Neural cell (in vitro differentiated cells): ENCODE measurements at regions not wholly inside any gene's neighbourhood (a gene's known extent, or its start where the extent isn't known, plus 50 kb on each side); places are given as distances from the start of the nearest gene placed in this dataset.

Experiments used
- H2AFZ ChIP-seq: fragments of 200-600, 300-800 bp; sonication (generic), shearing (Covaris generic); 2 replicates; pipeline ENCODE4 v1.6.0; 2014; ENCODE audit warnings: low read depth, mild to moderate bottlenecking, antibody characterized with exemption, low read length, moderate library complexity
- H3F3A ChIP-seq: fragments of 200-600 bp; shearing (Covaris generic); 2 replicates; pipeline ENCODE4 v1.6.1; 2016; ENCODE audit warnings: mild to moderate bottlenecking, moderate library complexity, mixed read lengths, antibody characterized with exemption, low read length; ENCODE audit not compliant: insufficient read depth, poor library complexity, severe bottlenecking
- H3K27ac ChIP-seq: fragments of 200-600, 300-800 bp; sonication (generic), shearing (Covaris generic); 2 replicates; pipeline ENCODE4 v1.5.1; 2014; ENCODE audit warnings: mild to moderate bottlenecking, low read length, moderate library complexity
- H3K27me3 ChIP-seq: fragments of 300-800, 200-600 bp; sonication (generic), shearing (Covaris generic); 2 replicates; pipeline ENCODE4 v1.6.0; 2014; ENCODE audit warnings: mild to moderate bottlenecking, low read depth, low read length, moderate library complexity; ENCODE audit not compliant: insufficient read depth
- H3K36me3 ChIP-seq: fragments of 300-800, 200-600 bp; sonication (generic), shearing (Covaris generic); 2 replicates; pipeline ENCODE4 v1.5.1; 2014; ENCODE audit warnings: mild to moderate bottlenecking, antibody characterized with exemption, low read length, moderate library complexity; ENCODE audit not compliant: insufficient read depth
- H3K4me2 ChIP-seq: fragments of 300-800, 200-600 bp; sonication (generic), shearing (Covaris generic); 2 replicates; pipeline ENCODE4 v1.6.0; 2014; ENCODE audit warnings: mild to moderate bottlenecking, low read length
- H3K4me3 ChIP-seq: fragments of 300-800, 200-600 bp; sonication (generic), shearing (Covaris generic); 2 replicates; pipeline ENCODE4 v1.5.1; 2014; ENCODE audit warnings: mild to moderate bottlenecking, low read length, moderate library complexity
- H3K79me2 ChIP-seq: fragments of 200-600 bp; shearing (Covaris generic); replicated peaks from 2 replicates; pipeline ENCODE4 v1.6.0; 2014; ENCODE audit warnings: mild to moderate bottlenecking, low read length, moderate library complexity; ENCODE audit not compliant: insufficient read depth
- H3K9ac ChIP-seq: fragments of 300-800, 200-600 bp; sonication (generic), shearing (Covaris generic); 2 replicates; pipeline ENCODE4 v1.6.1; 2016; ENCODE audit warnings: mild to moderate bottlenecking, low read length, mixed read lengths
- H3K9me2 ChIP-seq: fragments of 200-600 bp; shearing (Covaris generic); 2 replicates; pipeline ENCODE4 v1.6.1; 2016; ENCODE audit warnings: mild to moderate bottlenecking, low read length, mixed read lengths; ENCODE audit not compliant: insufficient read depth
- H3K9me3 ChIP-seq: fragments of 200-600, 300-800 bp; sonication (generic), shearing (Covaris generic); 2 replicates; pipeline ENCODE4 v1.6.1; 2016; ENCODE audit warnings: mild to moderate bottlenecking, mixed run types, low read length, moderate library complexity, mixed read lengths
- H4K20me1 ChIP-seq: fragments of 200-600 bp; shearing (Covaris generic); 2 replicates; pipeline ENCODE4 v1.6.1; 2016; ENCODE audit warnings: mild to moderate bottlenecking, mixed run types; ENCODE audit not compliant: insufficient read depth
- EP300 ChIP-seq: fragments of 450-650 bp; conservative IDR thresholded peaks from 2 replicates; pipeline ENCODE4 v1.6.1; 2014; ENCODE audit warnings: antibody characterized with exemption, mild to moderate bottlenecking, moderate library complexity; ENCODE audit not compliant: poor library complexity, severe bottlenecking
- EZH2 ChIP-seq: fragments of 200-600, 300-800 bp; shearing (Covaris generic), sonication (generic); IDR thresholded peaks from 2 replicates; pipeline ENCODE4 v1.6.1; 2014; ENCODE audit warnings: antibody characterized with exemption, low read length, borderline replicate concordance, mild to moderate bottlenecking; ENCODE audit not compliant: insufficient read depth, poor library complexity, severe bottlenecking
- MXI1 ChIP-seq: fragments of 450-650 bp; conservative IDR thresholded peaks from 2 replicates; pipeline ENCODE4 v1.6.1; 2014; ENCODE audit warnings: antibody characterized with exemption, mild to moderate bottlenecking; ENCODE audit not compliant: poor library complexity, severe bottlenecking
- POLR2AphosphoS5 ChIP-seq: IDR thresholded peaks from 2 replicates; pipeline ENCODE4 v1.6.1; 2012
- RAD21 ChIP-seq: fragments of 450-650 bp; conservative IDR thresholded peaks from 2 replicates; pipeline ENCODE4 v1.6.1; 2014; ENCODE audit warnings: antibody characterized with exemption, mild to moderate bottlenecking, moderate library complexity
- REST ChIP-seq: IDR thresholded peaks from 2 replicates; pipeline ENCODE4 v1.6.1; 2012; ENCODE audit warnings: borderline replicate concordance
- SMC3 ChIP-seq: fragments of 450-650 bp; conservative IDR thresholded peaks from 2 replicates; pipeline ENCODE4 v1.6.1; 2014; ENCODE audit warnings: antibody characterized with exemption, mild to moderate bottlenecking, moderate library complexity; ENCODE audit not compliant: poor library complexity
- TAF1 ChIP-seq: IDR thresholded peaks from 2 replicates; pipeline ENCODE4 v1.6.1; 2012; ENCODE audit warnings: low read depth
- TF ChIP-seq, protein P1 (sequence below): fragments of 450-650 bp; IDR thresholded peaks from 2 replicates; pipeline ENCODE4 v1.5.1; 2014; ENCODE audit warnings: antibody characterized with exemption, mild to moderate bottlenecking, moderate library complexity; ENCODE audit not compliant: poor library complexity, severe bottlenecking

DNA sequence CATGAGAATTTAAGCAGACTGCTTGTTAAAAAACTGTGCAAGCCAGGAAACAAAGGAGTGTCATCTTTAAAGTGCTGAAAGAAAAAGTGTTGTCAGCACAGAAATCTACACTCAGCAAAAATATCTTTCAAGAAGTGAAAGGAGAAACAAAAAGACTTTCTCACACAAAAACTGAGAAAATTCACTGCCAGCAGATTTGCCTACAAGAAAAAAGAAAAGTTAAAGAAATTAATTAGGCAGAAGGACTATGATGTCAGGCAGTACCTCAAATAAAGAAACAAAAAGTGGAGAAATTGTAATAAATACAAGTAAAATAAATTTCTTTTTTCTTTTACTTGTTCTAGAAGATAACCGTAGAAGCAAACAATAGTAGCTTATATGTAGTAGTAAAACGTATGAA, 171.6 kb upstream of the CEP162 start:
- Histone ChIP-seq H3K9ac (no peak overlapping the region), H3K9me2 (no peaks in the 10 kb centered on the region)

GRCh38 chr6:84392261-84392660, 164.8 kb upstream of the CEP162 start:
- no peak for TF ChIP-seq MXI1
- TF ChIP-seq, protein P1, sequence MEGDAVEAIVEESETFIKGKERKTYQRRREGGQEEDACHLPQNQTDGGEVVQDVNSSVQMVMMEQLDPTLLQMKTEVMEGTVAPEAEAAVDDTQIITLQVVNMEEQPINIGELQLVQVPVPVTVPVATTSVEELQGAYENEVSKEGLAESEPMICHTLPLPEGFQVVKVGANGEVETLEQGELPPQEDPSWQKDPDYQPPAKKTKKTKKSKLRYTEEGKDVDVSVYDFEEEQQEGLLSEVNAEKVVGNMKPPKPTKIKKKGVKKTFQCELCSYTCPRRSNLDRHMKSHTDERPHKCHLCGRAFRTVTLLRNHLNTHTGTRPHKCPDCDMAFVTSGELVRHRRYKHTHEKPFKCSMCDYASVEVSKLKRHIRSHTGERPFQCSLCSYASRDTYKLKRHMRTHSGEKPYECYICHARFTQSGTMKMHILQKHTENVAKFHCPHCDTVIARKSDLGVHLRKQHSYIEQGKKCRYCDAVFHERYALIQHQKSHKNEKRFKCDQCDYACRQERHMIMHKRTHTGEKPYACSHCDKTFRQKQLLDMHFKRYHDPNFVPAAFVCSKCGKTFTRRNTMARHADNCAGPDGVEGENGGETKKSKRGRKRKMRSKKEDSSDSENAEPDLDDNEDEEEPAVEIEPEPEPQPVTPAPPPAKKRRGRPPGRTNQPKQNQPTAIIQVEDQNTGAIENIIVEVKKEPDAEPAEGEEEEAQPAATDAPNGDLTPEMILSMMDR, result no peak
- TF ChIP-seq POLR2AphosphoS5, result no peak
- TF ChIP-seq EZH2, result no peak
- no peak for TF ChIP-seq EP300
- no peak for TF ChIP-seq RAD21
- TF ChIP-seq SMC3, result no peak
- no peak for TF ChIP-seq TAF1
- TF ChIP-seq REST, result no peak
- no peaks in the 10 kb centered on the region for H3K9me2 ChIP-seq

More for the DNA sequence above, 171.6 kb upstream of the CEP162 start:
- H3K4me3 ChIP-seq, result no peak overlapping the region
- H3K36me3 ChIP-seq, result no peaks in the 10 kb centered on the region
- no peaks in the 10 kb centered on the region for H3F3A ChIP-seq
- no peak overlapping the region for H3K4me2 ChIP-seq
- H4K20me1 ChIP-seq, result no peaks in the 10 kb centered on the region
- H3K79me2 ChIP-seq, result no peaks in the 10 kb centered on the region
- no peaks in the 10 kb centered on the region for H3K9me3 ChIP-seq
- no peak overlapping the region for H3K27ac ChIP-seq
- H3K27me3 ChIP-seq, result no peaks in the 10 kb centered on the region
- no peak overlapping the region for H2AFZ ChIP-seq
- TF ChIP-seq EP300 (no peak), SMC3 (no peak), REST (no peak), MXI1 (no peak), TAF1 (no peak), POLR2AphosphoS5 (no peak), RAD21 (no peak)
- TF ChIP-seq, protein P1, result no peak

More at GRCh38 chr6:84392261-84392660, 164.8 kb upstream of the CEP162 start:
- no peak overlapping the region for H3K27ac ChIP-seq
- H3K9me3 ChIP-seq, result no peaks in the 10 kb centered on the region
- no peak overlapping the region for H3K9ac ChIP-seq
- no peak overlapping the region for H3K4me2 ChIP-seq
- no peaks in the 10 kb centered on the region for H3F3A ChIP-seq
- H3K4me3 ChIP-seq, result no peak overlapping the region
- H3K79me2 ChIP-seq, result no peaks in the 10 kb centered on the region
- H4K20me1 ChIP-seq, result no peaks in the 10 kb centered on the region
- H3K36me3 ChIP-seq, result no peaks in the 10 kb centered on the region
- H2AFZ ChIP-seq, result no peak overlapping the region
- no peaks in the 10 kb centered on the region for H3K27me3 ChIP-seq
